LNCaP clone FGC (cell line): ENCODE measurements at regions not wholly inside any gene's neighbourhood (a gene's known extent, or its start where the extent isn't known, plus 50 kb on each side); places are given as distances from the start of the nearest gene placed in this dataset.

Experiments
- DNase-seq: peaks from one replicate; pipeline ENCODE4 v3.0.0-alpha.2; 2011; ENCODE audit warnings: low read depth
- H3K4me3 ChIP-seq: 2 replicates; pipeline ENCODE4 v1.5.1; 2011; ENCODE audit warnings: mild to moderate bottlenecking, low read depth, low read length, control low read depth
- CTCF ChIP-seq: IDR thresholded peaks from 2 replicates; pipeline ENCODE4 v1.5.1; 2012; ENCODE audit warnings: mild to moderate bottlenecking; ENCODE audit not compliant: control insufficient read depth, insufficient read depth; ENCODE audit errors: extremely low read depth

DNA sequence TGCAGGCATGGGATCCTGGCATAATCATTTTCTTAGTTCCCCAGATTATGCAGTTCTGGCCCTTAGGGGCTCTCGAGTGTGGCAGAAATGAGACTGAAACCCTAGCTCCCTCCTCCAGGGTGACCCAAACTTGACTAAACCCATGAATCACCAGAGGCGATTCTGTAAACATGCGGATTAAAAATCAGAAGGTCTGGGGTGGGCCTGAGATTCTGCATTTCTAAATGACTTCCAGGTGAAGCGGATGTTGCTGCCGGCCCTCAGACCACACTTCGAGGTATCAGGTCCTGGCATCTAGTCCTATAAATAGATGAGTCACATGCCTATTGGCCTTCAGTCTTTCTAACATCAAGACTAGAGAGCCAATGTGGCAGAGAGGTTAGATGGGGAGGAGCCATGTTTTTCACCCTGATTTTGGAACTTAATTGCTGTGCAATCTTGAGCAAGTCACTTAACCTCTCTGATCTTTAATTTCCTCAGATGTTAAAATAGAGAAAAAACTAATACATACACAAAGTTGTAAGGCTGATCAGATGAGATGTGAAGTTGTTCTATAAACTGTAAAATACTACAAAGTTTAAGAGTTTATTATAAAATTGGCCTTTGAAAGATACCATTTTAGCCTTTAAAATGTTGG, 431.2 kb downstream of the FOXO1 start:
- TF ChIP-seq CTCF = no peak
- H3K4me3 ChIP-seq = no peak overlapping the region
- DNase-seq = no peak

DNA sequence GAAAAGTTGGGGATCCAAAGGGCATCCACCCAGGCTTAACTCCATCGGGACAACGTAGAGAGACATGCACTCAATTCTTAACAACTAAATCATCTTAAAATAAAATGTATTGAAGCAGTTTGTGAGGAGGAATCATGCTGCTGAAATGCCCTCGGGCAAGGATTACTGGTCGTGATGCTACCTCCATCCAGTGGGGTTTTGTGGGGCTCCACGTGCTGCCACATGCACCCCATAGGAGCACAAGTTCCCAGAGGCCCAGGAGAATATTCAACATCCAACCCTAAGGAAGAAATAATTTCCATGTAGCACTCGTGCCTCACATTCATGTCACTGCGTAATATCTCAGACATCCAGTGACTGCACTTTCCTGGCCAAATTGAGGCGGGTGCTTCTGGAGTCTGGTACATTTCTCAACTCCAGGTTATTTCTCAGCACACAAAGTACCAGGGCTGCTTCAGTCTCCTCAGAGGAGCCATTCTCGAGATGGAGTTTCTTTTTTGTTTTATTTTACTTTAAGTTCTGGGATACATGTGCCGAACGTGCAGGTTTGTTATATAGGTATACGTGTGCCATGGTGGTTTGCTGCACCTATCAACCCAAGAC, 429.8 kb downstream of the FOXO1 start:
- no peak for DNase-seq
- no peak overlapping the region for H3K4me3 ChIP-seq
- TF ChIP-seq CTCF = no peak

DNA sequence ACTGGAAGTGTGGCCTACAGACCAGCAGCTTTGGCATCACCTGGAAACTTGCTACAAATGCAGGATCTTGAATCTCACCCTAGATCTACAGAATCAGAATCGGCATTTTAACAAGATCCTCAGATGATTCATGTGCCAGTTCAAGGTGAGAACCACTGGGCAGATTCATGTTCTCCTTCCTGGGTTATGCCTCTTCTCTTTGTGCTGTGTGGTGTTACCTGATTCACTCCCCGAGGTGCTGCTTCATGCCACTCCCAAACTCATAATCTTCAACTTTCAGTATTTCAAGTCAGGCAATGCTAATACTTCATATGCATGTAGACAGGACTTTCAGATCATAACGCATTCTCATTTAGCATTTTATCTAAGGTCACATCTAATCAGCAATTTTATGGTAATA, 427.7 kb downstream of the FOXO1 start:
- H3K4me3 ChIP-seq = no peak overlapping the region
- no peak for DNase-seq
- no peak for TF ChIP-seq CTCF

GRCh38 chr13:40240293-40240692, 426.1 kb downstream of the FOXO1 start:
- no peak for TF ChIP-seq CTCF
- no peak overlapping the region for H3K4me3 ChIP-seq
- DNase-seq = no peak

DNA sequence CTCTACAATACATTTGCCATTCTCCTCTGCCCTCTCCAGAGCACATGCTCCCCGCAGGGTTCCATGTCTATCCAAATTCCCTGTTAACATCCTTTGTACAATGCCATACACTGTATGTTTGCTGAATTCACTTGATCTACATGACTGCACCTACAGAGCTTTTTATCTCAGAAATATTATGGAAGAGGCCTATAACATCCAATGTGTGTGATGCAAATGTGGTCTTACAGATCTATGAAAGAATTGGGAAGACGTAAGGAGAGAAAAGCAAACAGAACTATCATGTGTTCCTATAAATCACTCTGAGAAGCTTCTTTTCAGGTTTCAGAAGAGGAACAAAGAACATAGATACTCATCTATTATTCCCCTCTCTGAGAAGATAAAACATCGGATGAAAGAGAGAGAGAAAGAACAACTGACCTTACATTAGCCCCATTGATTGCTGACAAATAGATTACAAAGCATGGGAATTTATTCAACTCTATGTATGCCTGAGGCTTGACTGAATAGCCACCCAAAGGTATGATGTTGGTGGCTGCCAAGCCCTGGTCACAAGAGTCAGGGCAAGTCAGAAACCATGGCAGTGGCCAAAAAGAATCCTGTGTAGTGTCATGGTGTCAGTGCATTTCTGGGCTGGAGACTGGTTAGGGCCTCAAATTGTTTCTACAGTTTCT, 425.2 kb downstream of the FOXO1 start:
- no peak overlapping the region for H3K4me3 ChIP-seq
- no peak for TF ChIP-seq CTCF
- DNase-seq = no peak

DNA sequence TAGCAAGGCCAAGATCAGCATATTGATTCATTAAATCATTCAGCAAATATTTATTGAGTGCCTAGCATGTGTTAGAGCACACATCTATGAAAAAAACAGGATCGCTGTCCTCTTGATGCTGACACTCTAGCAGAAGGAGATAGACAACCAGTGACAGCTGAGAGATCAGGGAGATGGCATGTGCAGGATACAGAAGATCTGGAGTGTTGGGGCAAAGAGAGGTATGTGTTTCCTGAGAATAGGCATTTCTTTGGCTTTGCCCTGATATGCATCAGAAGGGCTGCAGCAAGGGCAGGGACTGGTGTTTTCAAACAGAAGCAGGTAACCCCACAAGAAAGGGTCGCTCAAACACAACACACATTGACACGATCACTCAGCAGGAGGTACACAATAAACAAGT, 423.4 kb downstream of the FOXO1 start:
- no peak for DNase-seq
- no peak for TF ChIP-seq CTCF
- H3K4me3 ChIP-seq = no peak overlapping the region
